Common myeloid progenitor, CD34-positive (primary cell): ENCODE measurements at regions not wholly inside any gene's neighbourhood (a gene's known extent, or its start where the extent isn't known, plus 50 kb on each side); places are given as distances from the start of the nearest gene placed in this dataset.

ENCODE experiments used
- CTCF ChIA-PET: fragments of 350-600 bp; sonication (Branson Sonifier 250); formaldehyde crosslinking; loops from one replicate; lab custom pipeline; 2021; ENCODE audit warnings: antibody characterized with exemption; lab: Charles Lee
- POLR2A ChIA-PET: fragments of 350-600 bp; sonication (Branson Sonifier 250); formaldehyde crosslinking; loops from one replicate; lab custom pipeline; 2021; ENCODE audit warnings: antibody characterized with exemption; lab: Charles Lee
- DNase-seq, 3 donors: peaks; one replicate each; pipeline versions ENCODE4 v3.0.0 to v3.0.0-alpha.2; 2013
- H3K27ac ChIP-seq, 2 experiments: 1 replicate in 1 of 2; 2 replicates in 1 of 2; pipeline ENCODE4 v1.7.0; 2013; ENCODE audit warnings: inconsistent platforms in 2 of 2, low read length in 2 of 2, mild to moderate bottlenecking in 2 of 2, low read depth in 1 of 2, moderate library complexity in 1 of 2; ENCODE audit not compliant: severe bottlenecking in 2 of 2, insufficient read depth in 1 of 2, poor library complexity in 1 of 2
- H3K27me3 ChIP-seq, 5 experiments: replicated peaks in 2 of 5; 1 replicate in 3 of 5; 2 replicates in 2 of 5; pipeline versions ENCODE4 v1.6.1 to v1.7.0; 2013; ENCODE audit warnings: low read length in 4 of 5, mild to moderate bottlenecking in 2 of 5, moderate library complexity in 2 of 5, inconsistent platforms in 1 of 5; ENCODE audit not compliant: insufficient read depth in 5 of 5, control insufficient read depth in 4 of 5
- H3K36me3 ChIP-seq, 4 experiments: 1 replicate in 2 of 4; 2 replicates in 2 of 4; pipeline versions ENCODE4 v1.6.1 to v1.7.0; 2013; ENCODE audit warnings: low read length in 3 of 4, control low read depth in 1 of 4, mild to moderate bottlenecking in 1 of 4; ENCODE audit not compliant: control insufficient read depth in 4 of 4, insufficient read depth in 4 of 4
- H3K4me1 ChIP-seq, 4 experiments: 1 replicate in 3 of 4; 2 replicates in 1 of 4; pipeline versions ENCODE4 v1.6.1 to v1.7.1; 2013; ENCODE audit warnings: low read length in 3 of 4, mild to moderate bottlenecking in 3 of 4, control low read depth in 1 of 4, inconsistent platforms in 1 of 4, moderate library complexity in 1 of 4; ENCODE audit not compliant: control insufficient read depth in 4 of 4, insufficient read depth in 4 of 4; ENCODE audit errors: control extremely low read depth in 1 of 4
- H3K4me3 ChIP-seq, 7 experiments: 1 replicate in 4 of 7; 2 replicates in 3 of 7; pipeline versions ENCODE4 v1.5.1 to v1.7.0; 2013; ENCODE audit warnings: mild to moderate bottlenecking in 7 of 7, low read length in 6 of 7, moderate library complexity in 6 of 7, inconsistent platforms in 2 of 7, low read depth in 2 of 7, control low read depth in 1 of 7; ENCODE audit not compliant: insufficient read depth in 4 of 7, control insufficient read depth in 1 of 7; ENCODE audit errors: extremely low read depth in 1 of 7
- H3K9me3 ChIP-seq, 5 experiments: 1 replicate in 4 of 5; 2 replicates in 1 of 5; pipeline versions ENCODE4 v1.6.1 to v1.7.1; 2013; ENCODE audit warnings: low read length in 4 of 5, mild to moderate bottlenecking in 2 of 5, inconsistent platforms in 1 of 5, low read depth in 1 of 5, moderate library complexity in 1 of 5; ENCODE audit not compliant: control insufficient read depth in 4 of 5, insufficient read depth in 2 of 5; ENCODE audit errors: control extremely low read depth in 1 of 5
- WGBS: methylation state at CpG from one replicate; pipeline ENCODE4 v1.1.5; 2013; ENCODE audit not compliant: insufficient coverage; 5-methylcytosine and 5-hydroxymethylcytosine counted together

- CTCF ChIA-PET, result interaction anchor here (1.0 to 1.5 kb wide), 5 partner anchors 9 to 47 kb away, joined by 3 to 4 read pairs (median 3); no protein-coding TSS in a partner anchor
- DNase-seq, result peak; percentile 21 to 42 (median 26)
Measured at GRCh38 chr9:134217431-134218210, 53.3 kb upstream of the RNU6ATAC start.

GRCh38 chr9:134218230-134218629 lies 53.9 kb upstream of the RNU6ATAC start:
- 67% methylated on average over 6 of the region's 6 CpGs for WGBS
- ChIA-PET POLR2A (no interaction called here), CTCF (interaction anchor here (1.0 to 1.5 kb wide), 4 partner anchors 25 to 48 kb away, joined by 3 to 4 read pairs (median 4); no protein-coding TSS in a partner anchor)
- no peaks in the 10 kb centered on the region for H3K36me3 ChIP-seq
- peaks cover 0 to 14% (median 14%) of the 10 kb centered on the region in 4 experiments for H3K4me1 ChIP-seq
- DNase-seq, result no peak
- H3K27me3 ChIP-seq, result no peaks in the 10 kb centered on the region
- no peak overlapping the region for H3K4me3 ChIP-seq
- H3K9me3 ChIP-seq, result no peaks in the 10 kb centered on the region
- H3K27ac ChIP-seq, result no peak overlapping the region

More at GRCh38 chr9:134217431-134218210, 53.3 kb upstream of the RNU6ATAC start:
- Histone ChIP-seq H3K27ac (no peak overlapping the region), H3K9me3 (peaks cover 0 to 4% (median 0%) of the 10 kb centered on the region in 5 experiments), H3K27me3 (no peaks in the 10 kb centered on the region), H3K4me1 (peaks cover 0 to 14% (median 14%) of the 10 kb centered on the region in 4 experiments), H3K4me3 (no peak overlapping the region), H3K36me3 (no peaks in the 10 kb centered on the region)
- POLR2A ChIA-PET, result no interaction called here
- 99% methylated on average over 10 of the region's 10 CpGs for WGBS

- no peaks in the 10 kb centered on the region for H3K36me3 ChIP-seq
- ChIA-PET POLR2A (interaction anchor here (0.5 kb wide), 1 partner anchor 621 kb away, joined by 3 read pairs; no protein-coding TSS in a partner anchor), CTCF (no interaction called here)
- no peak overlapping the region for H3K27ac ChIP-seq
- 98% methylated on average over 9 of the region's 24 CpGs for WGBS
- peaks cover 0 to 14% (median 14%) of the 10 kb centered on the region in 4 experiments for H3K4me1 ChIP-seq
- DNase-seq, result no peak
- no peaks in the 10 kb centered on the region for H3K27me3 ChIP-seq
- no peaks in the 10 kb centered on the region for H3K9me3 ChIP-seq
- no peak overlapping the region for H3K4me3 ChIP-seq
Measured at GRCh38 chr9:134219646-134220060, 55.3 kb upstream of the RNU6ATAC start.

- H3K4me3 ChIP-seq, result no peak overlapping the region
- no peaks in the 10 kb centered on the region for H3K36me3 ChIP-seq
- peaks cover 0 to 12% (median 10%) of the 10 kb centered on the region in 4 experiments for H3K4me1 ChIP-seq
- WGBS, result 99% methylated on average over 7 of the region's 13 CpGs
- no peak overlapping the region for H3K27ac ChIP-seq
- ChIA-PET CTCF (interaction anchor here (1.0 kb wide), 1 partner anchor 13 kb away, joined by 3 read pairs; no protein-coding TSS in a partner anchor), POLR2A (no interaction called here)
- no peak for DNase-seq
- no peaks in the 10 kb centered on the region for H3K27me3 ChIP-seq
- H3K9me3 ChIP-seq, result no peaks in the 10 kb centered on the region
Measured at GRCh38 chr9:134220311-134220710, 55.9 kb upstream of the RNU6ATAC start.

GRCh38 chr9:134221273-134222017 lies 57.1 kb upstream of the RNU6ATAC start:
- no peaks in the 10 kb centered on the region for H3K36me3 ChIP-seq
- ChIA-PET POLR2A (no interaction called here), CTCF (interaction anchor here (1.0 kb wide), 1 partner anchor 12 kb away, joined by 3 read pairs; no protein-coding TSS in a partner anchor)
- no peak overlapping the region for H3K4me3 ChIP-seq
- 96% methylated on average over 21 of the region's 23 CpGs for WGBS
- H3K27me3 ChIP-seq, result no peaks in the 10 kb centered on the region
- peaks cover 0 to 3% (median 1%) of the 10 kb centered on the region in 4 experiments for H3K4me1 ChIP-seq
- DNase-seq, result no peak
- no peak overlapping the region for H3K27ac ChIP-seq
- H3K9me3 ChIP-seq, result no peaks in the 10 kb centered on the region

- H3K27ac ChIP-seq, result no peak overlapping the region
- ChIA-PET CTCF (no interaction called here), POLR2A (no interaction called here)
- no peaks in the 10 kb centered on the region for H3K36me3 ChIP-seq
- DNase-seq, result no peak
- H3K4me1 ChIP-seq, result peaks cover 0 to 3% (median 1%) of the 10 kb centered on the region in 4 experiments
- WGBS, result 95% methylated on average over 8 of the region's 12 CpGs
- no peak overlapping the region for H3K4me3 ChIP-seq
- H3K9me3 ChIP-seq, result no peaks in the 10 kb centered on the region
- H3K27me3 ChIP-seq, result no peaks in the 10 kb centered on the region
Measured at GRCh38 chr9:134222018-134222573, 57.7 kb upstream of the RNU6ATAC start.
